Neural progenitor cell (in vitro differentiated cells): ENCODE measurements at regions not wholly inside any gene's neighbourhood (a gene's known extent, or its start where the extent isn't known, plus 50 kb on each side); places are given as distances from the start of the nearest gene placed in this dataset.

ENCODE experiments used
- CTCF ChIP-seq: fragments of 200-600 bp; sonication (generic); IDR thresholded peaks from 2 replicates; pipeline ENCODE4 v1.5.1; 2017; ENCODE audit warnings: antibody characterized with exemption, mild to moderate bottlenecking
- EZH2 ChIP-seq: fragments of 200-600 bp; sonication (generic); IDR thresholded peaks from 2 replicates; pipeline ENCODE4 v1.6.1; 2017; ENCODE audit warnings: antibody characterized with exemption, mild to moderate bottlenecking, moderate library complexity

GRCh38 chrX:99415470-99415869 lies 994.6 kb downstream of the PCDH19 start:
- TF ChIP-seq CTCF (no peak), EZH2 (no peak)
